HG02973 (cell line): ENCODE measurements at regions not wholly inside any gene's neighbourhood (a gene's known extent, or its start where the extent isn't known, plus 50 kb on each side); places are given as distances from the start of the nearest gene placed in this dataset.

Experiments used
- ATAC-seq: cut with Tn5 transposase; IDR thresholded peaks from one replicate; pipeline ENCODE4 v1.9.1; 2021; ENCODE audit warnings: moderate library complexity; ENCODE audit not compliant: unreplicated experiment

DNA sequence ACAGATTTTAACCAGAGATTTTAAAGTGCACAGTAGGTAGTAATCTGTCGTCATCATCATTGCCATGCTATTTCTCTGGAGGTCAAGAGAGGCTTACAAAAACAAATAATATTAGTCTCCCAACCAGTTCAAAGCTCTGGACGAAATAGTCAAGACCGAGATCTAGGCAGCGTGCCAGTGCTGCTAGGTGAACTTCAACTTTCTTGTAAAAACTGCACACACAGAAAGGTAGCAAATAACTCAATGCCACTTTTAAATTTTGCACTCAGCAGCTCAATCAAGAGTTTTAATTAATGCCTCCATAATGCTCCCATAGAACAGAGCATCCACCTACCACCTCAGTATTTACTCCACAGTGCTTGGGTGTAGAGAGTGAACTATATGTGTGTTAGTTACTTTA is 656.8 kb downstream of the IRX1 start:
- no peak for ATAC-seq

DNA sequence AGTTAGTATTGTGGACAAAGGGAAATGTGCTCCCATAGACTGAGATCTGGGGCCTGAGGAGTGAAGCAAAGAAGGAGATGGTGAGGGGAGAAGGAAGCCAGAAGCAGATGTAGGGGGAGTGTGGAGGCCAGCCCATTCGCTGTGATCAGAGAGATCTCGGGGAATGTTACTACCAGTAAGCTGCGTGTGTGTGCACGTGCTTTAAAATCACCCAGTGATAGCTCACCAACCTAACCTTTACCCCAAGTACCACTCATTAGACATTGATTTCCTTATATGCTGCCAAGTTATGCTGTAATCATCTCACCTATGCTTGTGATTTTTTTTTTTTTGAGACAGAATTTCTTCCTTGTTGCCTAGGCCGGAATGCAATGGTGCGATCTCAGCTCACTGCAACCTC is 659.1 kb downstream of the IRX1 start:
- no peak for ATAC-seq

DNA sequence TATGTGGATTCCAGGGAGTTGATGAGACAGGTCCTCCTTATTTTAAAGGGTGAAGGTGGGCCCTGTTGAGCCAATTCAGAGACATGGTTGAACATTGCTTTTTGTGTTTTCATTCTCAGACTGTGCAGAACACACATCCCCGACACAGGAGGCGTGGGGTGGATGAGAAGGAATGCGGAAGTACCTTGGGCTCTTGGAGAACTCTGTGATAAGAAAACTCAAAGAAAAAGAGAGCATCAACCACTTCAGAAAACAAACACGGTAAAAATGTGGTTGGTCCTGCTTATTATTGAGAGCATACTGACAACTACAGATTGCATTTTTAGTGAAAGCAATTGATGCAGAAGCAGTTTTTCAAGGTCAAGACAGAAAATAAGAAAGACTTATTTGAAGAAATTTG is 659.8 kb downstream of the IRX1 start:
- ATAC-seq: no peak

DNA sequence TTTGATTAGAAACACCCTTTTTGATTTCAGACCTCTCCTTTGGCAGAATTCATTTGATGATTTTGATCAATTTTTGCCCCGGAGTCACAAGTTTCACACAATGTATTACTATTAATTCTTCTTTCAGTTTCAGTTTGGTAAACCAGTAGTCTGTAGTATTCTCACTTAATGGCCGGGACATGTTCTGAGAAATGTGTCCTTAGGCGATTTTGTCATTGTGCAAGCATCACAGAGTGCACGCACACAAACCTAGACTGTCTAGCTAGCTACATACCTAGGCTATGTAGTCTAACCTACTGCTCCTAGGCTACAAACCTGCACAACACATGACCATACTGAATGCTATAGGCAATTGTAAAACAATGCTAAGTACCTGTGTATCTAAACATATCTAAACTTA is 662.5 kb downstream of the IRX1 start:
- no peak for ATAC-seq

DNA sequence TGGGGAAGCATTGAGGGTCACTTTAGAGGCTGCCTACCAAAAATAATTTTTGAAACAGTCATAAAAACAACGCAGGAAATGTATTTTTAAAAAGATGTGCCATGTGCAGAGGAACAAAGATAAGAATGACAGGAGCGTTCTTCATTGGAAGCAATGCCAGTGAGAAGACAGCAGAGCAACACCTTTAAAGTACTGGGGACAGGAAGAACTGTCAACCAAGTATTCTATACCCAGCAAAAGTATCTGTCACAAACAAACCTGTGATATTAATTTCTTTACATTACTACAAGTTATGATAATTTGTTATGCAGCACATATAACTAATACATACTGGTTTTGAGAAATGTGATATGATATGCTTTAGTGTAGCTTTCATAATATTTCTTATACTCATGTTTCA is 675.6 kb downstream of the IRX1 start:
- no peak for ATAC-seq

DNA sequence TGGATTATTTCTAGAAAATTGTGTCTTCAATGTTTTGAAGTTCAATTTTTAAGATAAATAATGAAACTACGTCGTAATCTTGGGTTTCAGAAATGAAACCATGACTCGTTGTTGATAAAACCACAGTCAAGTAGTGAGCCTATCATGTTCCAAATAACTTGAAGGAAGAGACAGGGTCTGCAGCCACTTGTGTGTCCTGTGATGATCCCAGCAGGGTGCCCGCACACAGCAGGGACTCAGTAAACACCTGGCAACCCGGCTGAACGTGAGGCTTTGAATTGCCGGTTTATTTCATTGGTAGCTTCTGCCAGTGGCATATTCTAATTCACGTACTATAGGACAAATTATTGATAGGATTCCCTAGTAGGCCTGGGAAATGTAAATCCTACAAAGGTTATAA is 679.6 kb downstream of the IRX1 start:
- no peak for ATAC-seq

DNA sequence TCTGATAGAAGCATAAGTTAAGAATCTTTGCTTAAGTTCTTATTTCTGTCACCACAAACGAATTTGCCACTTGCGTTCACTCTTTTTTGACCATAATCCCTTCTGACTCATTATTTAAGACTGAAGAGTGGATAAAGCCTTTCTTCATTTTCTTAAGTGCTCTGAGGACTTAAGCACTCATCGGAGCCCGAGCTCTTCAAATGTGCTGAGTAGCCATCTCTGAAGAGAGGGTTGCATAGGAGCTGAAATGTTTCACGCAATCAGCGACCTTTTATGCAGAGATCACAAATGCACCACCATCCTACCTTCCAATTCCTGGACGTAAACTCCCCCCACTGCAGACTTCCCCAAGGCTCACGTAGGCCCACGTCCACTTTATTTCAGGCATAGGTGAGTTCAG is 699.2 kb downstream of the IRX1 start:
- no peak for ATAC-seq

DNA sequence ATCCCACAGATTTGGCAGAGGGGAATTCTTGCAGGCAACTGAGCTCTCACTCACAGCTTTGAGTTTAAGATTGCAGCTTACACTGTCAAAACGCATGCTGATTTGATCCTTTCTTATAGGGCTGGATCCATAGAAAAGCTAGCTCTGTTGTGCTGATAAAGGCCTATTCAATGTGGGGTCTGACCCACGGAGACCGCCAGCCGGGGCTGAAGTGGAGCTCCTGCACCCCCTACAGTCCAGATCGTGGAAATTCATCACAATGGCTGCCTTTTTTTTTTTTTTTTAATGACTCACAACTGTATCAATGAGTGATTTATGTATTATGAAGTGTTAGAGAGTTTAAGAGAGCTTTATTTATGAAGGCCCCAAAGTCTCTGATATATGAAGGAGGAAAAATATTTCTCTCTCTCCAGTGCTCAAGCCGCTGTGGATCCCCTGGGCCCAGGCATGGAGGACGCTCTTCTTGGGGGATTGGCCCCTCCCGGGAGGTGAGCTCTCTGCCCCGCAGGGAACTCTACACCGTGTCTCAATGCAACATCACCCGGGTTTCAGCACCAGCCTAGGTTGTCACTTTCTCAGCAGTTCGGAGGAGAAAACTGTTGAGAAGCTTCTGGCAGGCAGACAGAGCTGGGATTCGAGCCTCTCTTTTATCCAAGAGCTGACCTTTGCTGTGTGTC is 700.2 kb downstream of the IRX1 start:
- ATAC-seq: no peak

DNA sequence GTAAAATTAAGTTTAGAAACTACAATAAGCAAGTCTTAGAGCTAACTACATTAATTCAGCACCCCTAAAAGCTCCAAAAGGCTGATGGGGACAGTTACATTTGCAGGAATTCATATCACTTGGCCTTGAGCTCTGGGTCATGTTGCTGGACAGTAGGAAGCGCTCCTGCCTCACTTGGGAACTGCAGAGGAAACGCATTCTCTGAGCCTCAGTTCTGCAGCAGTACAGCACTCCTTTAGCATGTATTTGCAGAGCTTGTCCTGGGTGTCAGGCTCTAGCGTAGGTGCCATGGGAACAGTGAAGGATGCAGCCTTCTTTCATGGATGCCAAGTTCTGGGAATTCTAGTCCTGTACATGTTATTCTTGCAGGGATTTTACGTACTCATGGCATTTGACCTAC is 710.4 kb downstream of the IRX1 start:
- ATAC-seq: no peak

DNA sequence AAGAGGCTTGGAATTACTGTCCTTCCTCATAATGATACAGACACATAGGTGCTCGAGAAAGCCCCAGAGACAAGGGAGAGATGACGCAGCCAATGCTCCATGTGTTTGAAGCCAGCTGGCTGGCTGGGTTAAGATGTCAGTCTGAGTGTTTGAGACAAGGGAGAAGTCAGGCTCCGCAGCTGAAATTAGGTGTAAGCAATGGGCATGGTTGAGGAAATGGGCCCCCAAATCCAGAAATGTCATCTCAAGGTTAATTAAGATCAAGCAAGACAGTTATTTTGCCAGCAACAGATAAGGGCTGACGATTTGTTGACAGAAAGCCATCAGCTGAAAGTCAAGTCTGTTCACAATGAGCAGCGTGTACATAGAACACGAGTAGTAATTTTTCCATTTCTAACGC is 713.4 kb downstream of the IRX1 start:
- ATAC-seq: no peak

DNA sequence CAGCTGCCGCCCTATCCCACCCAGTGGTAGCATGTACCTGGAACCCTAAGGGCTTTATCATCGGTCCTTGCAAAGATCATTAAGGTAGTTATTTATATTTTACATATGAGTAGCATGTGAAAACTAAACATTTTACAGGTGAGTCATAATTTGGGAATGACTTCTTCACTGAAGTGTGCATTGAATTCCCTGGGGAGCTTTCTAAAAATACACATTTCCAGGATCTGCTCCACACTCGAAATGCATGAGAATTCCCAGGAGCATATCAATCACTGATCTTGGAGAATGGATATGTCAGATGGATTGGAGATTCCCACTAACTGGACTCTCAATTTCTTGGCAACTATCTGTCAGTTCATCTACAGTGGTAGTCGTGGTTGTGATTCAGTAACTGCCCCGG is 717.5 kb downstream of the IRX1 start:
- no peak for ATAC-seq

DNA sequence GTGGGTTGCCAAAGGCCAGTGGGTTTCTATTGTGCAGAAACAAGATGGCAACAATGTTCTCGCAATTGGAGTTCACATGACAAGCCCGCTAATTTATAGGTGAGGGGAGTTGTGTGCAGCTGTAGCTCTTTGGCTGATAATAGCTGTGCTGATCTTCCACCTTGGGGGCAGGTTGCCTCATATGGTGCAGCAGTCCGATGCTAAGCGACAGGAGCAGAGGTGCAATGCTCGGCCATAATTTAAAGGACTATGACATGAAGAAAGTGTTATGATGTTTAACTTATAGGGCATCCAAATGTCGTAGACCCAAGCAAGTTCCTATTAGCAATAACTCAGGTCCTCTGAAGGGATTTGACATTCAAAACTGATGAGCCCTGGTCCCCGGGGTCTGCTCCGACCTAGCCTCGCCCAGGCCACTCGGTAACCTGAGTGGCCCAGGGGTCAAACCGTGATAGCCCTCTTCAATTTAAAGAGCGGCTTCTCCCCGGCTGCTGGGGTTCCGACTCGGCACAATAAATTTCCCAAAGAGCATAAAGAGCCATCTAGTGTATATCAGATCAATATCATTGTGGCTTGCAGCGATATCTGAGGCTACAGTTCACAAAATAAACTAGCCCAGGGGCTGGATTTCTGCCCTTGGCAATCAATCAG is 724.0 kb downstream of the IRX1 start:
- ATAC-seq: no peak

DNA sequence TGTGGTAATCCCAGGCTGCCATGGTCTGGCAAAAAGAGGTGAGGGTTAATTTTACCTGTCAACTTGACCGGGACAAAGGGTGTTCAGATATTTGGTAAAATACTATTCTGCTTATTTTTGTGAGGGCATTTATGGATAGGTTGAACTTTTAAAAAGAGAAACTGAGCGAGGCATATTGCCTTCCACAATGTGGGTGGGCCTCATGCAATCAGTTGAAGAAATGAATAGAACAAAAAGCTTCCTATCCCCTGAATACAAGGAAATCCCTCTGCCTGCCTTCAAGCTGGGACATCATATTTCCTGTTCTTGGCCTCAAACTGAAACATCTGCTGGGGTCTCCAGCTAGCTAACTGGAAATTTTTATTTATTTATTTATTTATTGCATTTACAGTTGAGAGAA is 734.7 kb downstream of the IRX1 start:
- ATAC-seq: no peak

DNA sequence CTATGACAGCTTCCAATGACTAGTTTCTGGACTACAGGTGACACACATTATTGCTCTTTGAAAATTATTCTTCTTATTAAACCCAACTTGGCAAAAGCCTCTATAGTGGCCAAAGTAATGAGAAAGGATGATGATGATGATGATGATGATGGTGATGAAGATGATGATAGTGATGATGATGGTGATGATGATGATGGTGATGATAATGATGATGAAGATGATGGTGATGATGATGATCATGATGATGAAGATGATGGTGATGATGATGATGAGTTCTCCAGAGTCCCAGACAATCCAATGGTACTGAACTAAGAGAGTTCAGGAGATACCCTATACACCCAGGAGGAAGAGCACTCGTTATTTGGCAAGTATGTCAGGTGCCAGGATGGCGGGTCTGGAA is 739.4 kb downstream of the IRX1 start:
- ATAC-seq: no peak

DNA sequence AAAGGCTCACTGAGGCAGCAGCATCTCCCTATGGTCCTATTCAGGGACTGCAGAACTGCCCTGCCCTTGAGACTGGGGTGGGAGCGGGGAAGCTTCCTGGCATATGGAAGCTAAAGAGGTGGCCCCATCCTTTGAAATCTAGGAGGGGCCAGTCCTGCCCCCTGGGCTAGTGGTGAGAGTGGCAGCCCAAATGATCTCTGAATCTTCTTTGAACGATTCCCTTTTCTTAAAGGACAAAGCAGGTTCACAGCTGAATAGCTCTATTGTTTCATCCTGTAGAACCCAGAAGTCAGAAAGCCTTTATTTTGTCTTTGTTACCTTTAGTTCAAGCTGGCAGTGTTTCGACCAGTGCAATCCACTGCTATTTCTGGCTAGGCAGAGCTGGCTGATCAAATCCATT is 741.9 kb downstream of the IRX1 start:
- no peak for ATAC-seq

DNA sequence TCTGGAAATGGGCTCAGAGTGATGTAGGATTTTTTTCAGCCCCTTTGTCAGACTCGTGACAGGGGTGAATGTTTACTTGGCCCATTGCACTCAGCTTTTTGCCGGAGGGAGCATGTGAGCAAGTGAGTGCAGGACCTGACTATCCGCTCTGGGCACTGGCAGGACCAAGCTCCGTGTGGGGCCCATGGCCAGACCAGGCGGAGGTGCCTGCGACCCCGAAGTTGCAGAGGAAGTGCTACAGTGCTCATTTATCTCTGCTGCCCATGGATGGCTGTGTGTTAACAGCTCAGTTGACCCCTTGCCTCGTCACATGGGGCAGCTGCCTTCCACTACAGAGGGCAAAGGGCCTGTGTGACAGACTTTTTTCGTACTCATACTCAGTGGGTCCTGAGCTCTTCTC is 744.3 kb downstream of the IRX1 start:
- no peak for ATAC-seq

DNA sequence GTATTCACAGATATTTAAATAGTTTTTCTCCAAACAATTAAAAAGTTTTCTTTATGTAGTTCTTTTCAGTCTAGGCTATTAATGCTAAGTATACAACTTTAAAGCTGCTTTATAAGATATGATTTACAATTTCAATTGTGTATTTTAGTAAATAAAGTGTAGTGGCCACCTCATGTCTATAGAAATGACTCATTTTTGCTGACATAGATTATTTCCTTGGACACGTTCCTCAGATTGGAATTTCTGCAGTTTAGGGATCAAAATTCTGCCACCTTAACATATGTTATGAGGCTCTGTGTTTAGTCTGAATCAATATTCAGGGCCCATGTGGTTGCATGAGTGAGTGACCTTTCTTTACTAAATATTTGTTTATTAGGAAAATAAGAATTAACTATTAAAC is 750.2 kb downstream of the IRX1 start:
- ATAC-seq: no peak

DNA sequence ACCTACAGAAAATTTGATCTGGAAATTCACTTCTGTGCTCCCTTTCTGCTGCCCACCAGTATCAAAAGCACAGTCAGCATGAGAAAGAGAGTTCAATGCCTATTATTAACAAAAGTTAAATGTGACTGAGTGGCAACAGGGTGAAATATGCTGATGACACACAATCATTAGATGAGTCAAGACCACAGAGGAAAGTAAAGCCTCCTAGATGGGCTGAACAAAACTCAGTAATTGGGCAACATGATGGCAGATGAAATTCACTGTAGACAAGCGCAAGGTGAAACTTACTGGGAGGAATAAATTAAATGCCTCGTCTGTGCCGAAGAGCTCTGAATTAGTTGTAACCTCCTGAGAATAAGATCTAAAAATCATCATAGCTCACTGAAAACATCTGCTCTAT is 752.8 kb downstream of the IRX1 start:
- ATAC-seq: no peak

DNA sequence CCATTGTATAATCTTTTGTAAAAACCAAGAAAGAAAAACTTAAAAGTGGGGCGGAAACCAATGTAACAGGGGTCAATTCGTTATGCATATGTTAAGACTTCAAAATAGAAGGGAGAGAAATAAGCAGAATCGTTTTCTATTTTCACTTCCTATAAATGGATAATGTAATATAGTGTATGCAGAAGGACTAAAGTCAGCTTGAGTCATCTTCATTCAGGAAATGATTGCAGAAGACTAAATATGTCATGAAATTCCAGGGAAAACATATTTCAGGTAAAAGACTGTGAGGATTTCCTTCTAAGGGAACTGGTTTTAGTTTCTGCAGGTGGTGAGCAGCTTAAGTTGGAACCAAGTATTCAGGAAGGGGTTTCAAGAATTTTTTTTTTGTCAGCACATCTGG is 753.3 kb downstream of the IRX1 start:
- no peak for ATAC-seq

DNA sequence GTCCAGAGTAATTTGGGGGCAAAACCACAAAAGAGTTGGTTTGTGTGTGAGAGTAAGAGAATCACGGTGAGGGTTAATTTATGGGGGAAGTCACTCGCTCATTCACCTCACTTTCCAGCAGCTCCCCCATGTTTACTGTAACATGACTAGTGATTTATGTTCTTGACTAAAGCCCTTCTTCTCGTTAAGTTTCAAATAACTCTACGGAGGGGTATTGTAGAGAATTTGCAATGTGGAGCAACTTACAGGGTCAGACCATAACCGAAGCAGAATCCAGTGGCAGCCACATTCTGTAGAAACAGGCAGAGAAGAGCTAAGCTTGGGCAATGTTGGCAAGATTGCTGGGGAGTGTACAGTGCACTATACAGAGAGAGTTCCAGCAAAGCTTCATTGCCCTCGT is 760.6 kb downstream of the IRX1 start:
- ATAC-seq: no peak

DNA sequence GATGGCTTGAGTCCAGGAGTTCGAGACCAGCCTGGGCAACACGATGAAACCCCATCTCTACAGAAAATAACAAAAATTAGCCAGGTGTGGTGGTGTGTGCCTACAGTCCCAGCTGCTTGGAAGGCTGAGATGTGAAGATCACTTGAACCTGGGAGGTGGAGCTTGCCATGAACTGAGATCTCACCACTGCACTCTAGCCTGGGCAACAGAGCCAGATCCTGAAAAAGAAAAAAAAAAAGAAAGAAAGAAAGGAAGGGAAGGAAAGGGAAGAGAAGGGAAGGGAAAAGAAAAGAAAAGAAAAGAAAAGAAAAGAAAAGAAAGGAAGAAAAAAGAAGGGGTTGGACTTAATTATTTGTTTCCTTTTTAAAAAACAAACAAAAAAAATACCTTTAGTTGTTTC is 764.2 kb downstream of the IRX1 start:
- ATAC-seq: no peak

DNA sequence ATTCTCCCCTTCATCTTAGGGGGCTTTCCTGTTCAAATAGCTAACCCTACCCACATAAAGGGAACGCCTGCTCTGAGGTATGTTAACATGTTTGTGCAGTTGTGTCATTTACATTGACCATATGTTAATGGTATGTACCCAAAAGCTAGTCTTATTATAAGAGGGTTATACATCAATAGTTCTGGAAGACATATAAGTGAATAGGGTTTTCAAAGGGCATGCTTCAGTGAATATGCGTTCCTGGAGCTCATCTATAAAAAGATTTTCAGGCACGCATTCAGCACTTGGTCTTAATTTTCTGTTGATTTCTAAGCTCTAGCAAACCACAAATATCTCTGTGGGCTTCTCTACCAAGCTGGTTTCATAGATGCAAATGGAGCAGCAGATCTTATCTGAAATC is 766.1 kb downstream of the IRX1 start:
- no peak for ATAC-seq

DNA sequence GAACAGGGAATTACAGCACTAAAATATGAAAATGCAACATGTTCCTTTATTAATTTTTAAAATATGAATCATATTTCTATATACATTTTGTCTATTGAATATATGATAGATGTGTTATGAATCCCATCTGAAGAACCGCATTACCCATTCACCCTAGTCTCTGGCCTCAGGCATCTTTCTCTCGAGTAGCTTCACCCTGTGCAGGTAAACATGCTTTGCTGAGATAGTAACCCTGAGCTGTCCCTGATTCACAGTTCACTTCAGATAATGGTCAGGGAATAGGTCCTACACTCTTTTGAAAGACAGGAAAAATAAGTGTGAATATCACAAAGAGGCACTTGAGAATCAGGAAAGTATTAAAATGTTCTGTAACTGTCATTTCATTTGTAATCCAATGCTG is 766.8 kb downstream of the IRX1 start:
- no peak for ATAC-seq
